OCI-LY7 (cell line): ENCODE measurements at regions not wholly inside any gene's neighbourhood (a gene's known extent, or its start where the extent isn't known, plus 50 kb on each side); places are given as distances from the start of the nearest gene placed in this dataset.

ENCODE experiments used
- CTCF ChIP-seq: fragments of 200-600 bp; sonication (generic); conservative IDR thresholded peaks from 2 replicates; pipeline ENCODE4 v1.5.1; 2014; ENCODE audit warnings: mild to moderate bottlenecking, antibody characterized with exemption, low read length, moderate library complexity, mixed read lengths
- EZH2phosphoT487 ChIP-seq: fragments of 200-600 bp; sonication (generic); IDR thresholded peaks from 2 replicates; pipeline ENCODE4 v1.6.1; 2018; ENCODE audit warnings: low read depth, borderline replicate concordance, mild to moderate bottlenecking, mixed run types, antibody characterized with exemption, low read length, moderate library complexity, mixed read lengths

DNA sequence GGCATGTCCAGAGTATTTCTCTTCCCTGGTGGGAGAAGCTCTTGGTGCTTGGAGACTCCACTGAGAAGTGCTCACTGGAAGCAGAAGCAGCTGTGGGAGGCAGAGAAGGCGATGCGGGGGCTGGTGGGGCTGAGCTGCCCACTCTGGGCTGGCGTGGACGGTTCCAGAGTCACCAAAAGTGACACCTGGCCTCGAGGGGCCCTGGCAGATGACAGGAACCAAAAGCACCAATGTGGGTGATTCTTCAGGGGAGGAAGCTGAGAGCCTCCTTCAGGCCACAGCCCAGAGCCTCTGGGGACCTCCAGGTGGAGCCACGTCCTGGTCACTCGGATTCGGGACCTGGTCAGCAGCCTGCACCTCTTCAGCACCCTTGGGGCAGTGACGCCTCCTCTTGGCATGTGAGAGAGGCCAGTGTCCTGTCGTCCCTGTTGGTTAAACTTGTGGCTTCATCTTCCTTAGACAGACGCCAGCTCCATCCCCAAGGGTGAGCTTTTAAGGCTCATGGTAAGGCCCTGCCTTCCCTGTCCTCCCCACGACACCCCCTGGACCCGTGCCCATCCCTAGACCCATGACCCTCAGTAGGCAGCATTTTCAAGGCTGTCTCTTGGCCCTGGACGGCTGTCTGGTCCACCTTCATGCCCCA, 78.7 kb upstream of the IRX4 start:
- no peak for TF ChIP-seq CTCF
- TF ChIP-seq EZH2phosphoT487 = no peak
